SK-N-SH (cell line): ENCODE measurements at regions not wholly inside any gene's neighbourhood (a gene's known extent, or its start where the extent isn't known, plus 50 kb on each side); places are given as distances from the start of the nearest gene placed in this dataset.

Experiments used
- CTCF ChIA-PET: fragments of 300-600, 350-600 bp; formaldehyde crosslinking; extraction: SDS; loops from one replicate; lab custom pipeline; 2021; lab: Yijun Ruan, JAX
- POLR2A ChIA-PET: fragments of 350-600 bp; sonication (Branson Sonifier 250); formaldehyde crosslinking; extraction: SDS; loops from one replicate; lab custom pipeline; 2020; ENCODE audit warnings: antibody characterized with exemption, inconsistent platforms; lab: Yijun Ruan, JAX
- DNase-seq: peaks from one replicate; pipeline ENCODE4 v3.0.0; 2012
- H2AFZ ChIP-seq: fragments of 200-600 bp; sonication (generic); 2 replicates; pipeline ENCODE4 v1.8.1; 2016; ENCODE audit warnings: antibody characterized with exemption, mild to moderate bottlenecking, low read depth
- H3F3A ChIP-seq: fragments of 200-600 bp; sonication (generic); replicated peaks from 2 replicates; pipeline ENCODE3; 2016; ENCODE audit warnings: antibody characterized with exemption, mild to moderate bottlenecking; ENCODE audit not compliant: insufficient read depth
- H3K27ac ChIP-seq, 2 experiments: fragments of 200-500 bp in 1 of 2; fragments of 200-600 bp in 1 of 2; sonication (Bioruptor generic) in 1 of 2; sonication (generic), shearing (Covaris generic) in 1 of 2; 2 replicates each; pipeline versions ENCODE4 v1.5.1 to v1.6.1; 2014 to 2016; ENCODE audit warnings: low read depth in 2 of 2, inconsistent platforms in 1 of 2, low read length in 1 of 2, mild to moderate bottlenecking in 1 of 2, mixed read lengths in 1 of 2
- H3K27me3 ChIP-seq: fragments of 200-600 bp; sonication (generic), shearing (Covaris generic); 2 replicates; pipeline ENCODE4 v1.6.1; 2016; ENCODE audit warnings: mixed run types; ENCODE audit not compliant: insufficient read depth
- H3K36me3 ChIP-seq, 2 experiments: fragments of 200-500 bp in 1 of 2; fragments of 200-600 bp in 1 of 2; sonication (Bioruptor generic) in 1 of 2; sonication (generic) in 1 of 2; replicated peaks in 1 of 2; 2 replicates each; pipeline versions ENCODE3 to v1.5.1; 2014 to 2016; ENCODE audit warnings: low read length in 1 of 2, mild to moderate bottlenecking in 1 of 2; ENCODE audit not compliant: insufficient read depth in 2 of 2, control insufficient read depth in 1 of 2
- H3K4me1 ChIP-seq, 2 experiments: fragments of 200-500 bp in 1 of 2; fragments of 200-600 bp in 1 of 2; sonication (Bioruptor generic) in 1 of 2; sonication (generic), shearing (Covaris generic) in 1 of 2; 2 replicates each; pipeline versions ENCODE4 v1.5.1 to v1.6.1; 2014 to 2016; ENCODE audit warnings: low read depth in 1 of 2, low read length in 1 of 2, mixed run types in 1 of 2; ENCODE audit not compliant: insufficient read depth in 2 of 2, control insufficient read depth in 1 of 2
- H3K4me2 ChIP-seq: fragments of 200-600 bp; sonication (generic), shearing (Covaris generic); 2 replicates; pipeline ENCODE4 v1.6.1; 2017; ENCODE audit warnings: mixed run types
- H3K4me3 ChIP-seq, 2 experiments: fragments of 200-500 bp in 1 of 2; fragments of 200-600 bp in 1 of 2; sonication (Bioruptor generic) in 1 of 2; sonication (generic), shearing (Covaris generic) in 1 of 2; 2 replicates each; pipeline versions ENCODE4 v1.5.1 to v1.8.1; 2014 to 2016; ENCODE audit warnings: low read depth in 2 of 2, inconsistent platforms in 1 of 2, low read length in 1 of 2, mild to moderate bottlenecking in 1 of 2, mixed read lengths in 1 of 2, moderate library complexity in 1 of 2
- H3K79me2 ChIP-seq: fragments of 200-600 bp; sonication (generic); 2 replicates; pipeline ENCODE4 v1.8.1; 2017; ENCODE audit warnings: mild to moderate bottlenecking; ENCODE audit not compliant: insufficient read depth
- H3K9ac ChIP-seq: fragments of 200-600 bp; sonication (generic); 2 replicates; pipeline ENCODE4 v1.6.1; 2017; ENCODE audit warnings: mixed run types
- H3K9me2 ChIP-seq: fragments of 200-600 bp; sonication (generic); 2 replicates; pipeline ENCODE4 v1.6.1; 2017; ENCODE audit warnings: mixed run types
- H3K9me3 ChIP-seq: fragments of 200-600 bp; sonication (generic); 2 replicates; pipeline ENCODE4 v1.6.1; 2017; ENCODE audit warnings: mixed run types, mild to moderate bottlenecking, moderate library complexity
- H4K20me1 ChIP-seq: fragments of 200-600 bp; sonication (generic); 2 replicates; pipeline ENCODE4 v1.6.1; 2017; ENCODE audit warnings: mild to moderate bottlenecking, mixed run types; ENCODE audit not compliant: insufficient read depth
- ELF1 ChIP-seq: IDR thresholded peaks from 2 replicates; pipeline ENCODE4 v1.4.0; 2012
- EZH2phosphoT487 ChIP-seq: fragments of 200-600 bp; sonication (generic); IDR thresholded peaks from 2 replicates; pipeline ENCODE4 v1.6.1; 2017; ENCODE audit warnings: low read depth, mixed run types, mild to moderate bottlenecking, antibody characterized with exemption, moderate library complexity, borderline replicate concordance
- FOSL2 ChIP-seq: IDR thresholded peaks from 2 replicates; pipeline ENCODE4 v1.4.0; 2012; ENCODE audit warnings: low read depth, mild to moderate bottlenecking, moderate library complexity, borderline replicate concordance
- GATA2 ChIP-seq: sonication (generic); formaldehyde crosslinking; IDR thresholded peaks from 2 replicates; pipeline ENCODE4 v1.5.0; 2020; ENCODE audit warnings: mild to moderate bottlenecking, missing genetic modification reagents
- MEF2A ChIP-seq: IDR thresholded peaks from 2 replicates; pipeline ENCODE4 v1.4.0; 2012; ENCODE audit warnings: low read depth, borderline replicate concordance
- MXI1 ChIP-seq: IDR thresholded peaks from 2 replicates; pipeline ENCODE4 v1.6.1; 2012; ENCODE audit warnings: mild to moderate bottlenecking, low read depth, low read length, improper control_type of control experiment
- TCF12 ChIP-seq: IDR thresholded peaks from 2 replicates; pipeline ENCODE4 v1.4.0; 2012
- YY1 ChIP-seq: IDR thresholded peaks from 2 replicates; pipeline ENCODE4 v1.4.0; 2012; ENCODE audit warnings: low read depth, mild to moderate bottlenecking
- WGBS: methylation state at CpG from one replicate; pipeline ENCODE4 v1.1.6; 2017; ENCODE audit warnings: low lambda C conversion rate; 5-methylcytosine and 5-hydroxymethylcytosine counted together
- TF ChIP-seq, protein P1 (sequence below): fragments of 150-350 bp; IDR thresholded peaks from 2 replicates; pipeline ENCODE4 v1.6.1; 2017; ENCODE audit warnings: antibody characterized with exemption, low read length, low read depth, borderline replicate concordance
- TF ChIP-seq, protein P2 (sequence below): IDR thresholded peaks from 2 replicates; pipeline ENCODE4 v1.6.1; 2012; ENCODE audit warnings: mild to moderate bottlenecking, low read depth, low read length, moderate library complexity
- TF ChIP-seq, protein P3 (sequence below): IDR thresholded peaks from 2 replicates; pipeline ENCODE4; 2012

DNA sequence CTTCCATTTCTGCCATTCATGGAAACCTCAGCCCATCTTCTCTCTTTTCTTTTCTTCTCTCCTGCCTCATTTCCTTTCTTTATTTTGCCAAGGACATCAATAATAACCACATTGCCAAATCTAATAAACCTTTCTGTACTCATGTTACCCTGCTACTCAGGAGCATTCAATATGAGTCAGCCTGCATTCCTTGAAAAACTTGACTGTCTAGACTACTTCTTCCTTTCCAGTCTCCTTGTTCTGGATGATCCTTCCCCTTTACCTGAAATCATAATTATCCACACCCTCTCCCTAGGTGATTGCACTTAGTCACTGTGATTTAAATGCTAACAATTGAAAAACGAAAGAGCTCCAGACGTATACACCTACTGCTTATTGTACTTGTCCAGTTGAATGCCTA lies 253.2 kb upstream of the CENPE start:
- no peaks in the 10 kb centered on the region for H3K27me3 ChIP-seq
- no peaks in the 10 kb centered on the region for H4K20me1 ChIP-seq
- no peaks in the 10 kb centered on the region for H3K4me1 ChIP-seq
- ChIA-PET POLR2A (no interaction called here), CTCF (no interaction called here)
- no peak for DNase-seq
- no peaks in the 10 kb centered on the region for H3K79me2 ChIP-seq
- no peak overlapping the region for H3K9ac ChIP-seq
- WGBS = 2% methylated on average over 2 of the region's 2 CpGs
- H3K9me2 ChIP-seq = no peaks in the 10 kb centered on the region
- no peaks in the 10 kb centered on the region for H3F3A ChIP-seq
- no peak for TF ChIP-seq FOSL2
- TF ChIP-seq, protein P1, sequence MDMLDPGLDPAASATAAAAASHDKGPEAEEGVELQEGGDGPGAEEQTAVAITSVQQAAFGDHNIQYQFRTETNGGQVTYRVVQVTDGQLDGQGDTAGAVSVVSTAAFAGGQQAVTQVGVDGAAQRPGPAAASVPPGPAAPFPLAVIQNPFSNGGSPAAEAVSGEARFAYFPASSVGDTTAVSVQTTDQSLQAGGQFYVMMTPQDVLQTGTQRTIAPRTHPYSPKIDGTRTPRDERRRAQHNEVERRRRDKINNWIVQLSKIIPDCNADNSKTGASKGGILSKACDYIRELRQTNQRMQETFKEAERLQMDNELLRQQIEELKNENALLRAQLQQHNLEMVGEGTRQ = no peak
- TF ChIP-seq MEF2A = no peak
- TF ChIP-seq EZH2phosphoT487 = no peak
- TF ChIP-seq, protein P2, sequence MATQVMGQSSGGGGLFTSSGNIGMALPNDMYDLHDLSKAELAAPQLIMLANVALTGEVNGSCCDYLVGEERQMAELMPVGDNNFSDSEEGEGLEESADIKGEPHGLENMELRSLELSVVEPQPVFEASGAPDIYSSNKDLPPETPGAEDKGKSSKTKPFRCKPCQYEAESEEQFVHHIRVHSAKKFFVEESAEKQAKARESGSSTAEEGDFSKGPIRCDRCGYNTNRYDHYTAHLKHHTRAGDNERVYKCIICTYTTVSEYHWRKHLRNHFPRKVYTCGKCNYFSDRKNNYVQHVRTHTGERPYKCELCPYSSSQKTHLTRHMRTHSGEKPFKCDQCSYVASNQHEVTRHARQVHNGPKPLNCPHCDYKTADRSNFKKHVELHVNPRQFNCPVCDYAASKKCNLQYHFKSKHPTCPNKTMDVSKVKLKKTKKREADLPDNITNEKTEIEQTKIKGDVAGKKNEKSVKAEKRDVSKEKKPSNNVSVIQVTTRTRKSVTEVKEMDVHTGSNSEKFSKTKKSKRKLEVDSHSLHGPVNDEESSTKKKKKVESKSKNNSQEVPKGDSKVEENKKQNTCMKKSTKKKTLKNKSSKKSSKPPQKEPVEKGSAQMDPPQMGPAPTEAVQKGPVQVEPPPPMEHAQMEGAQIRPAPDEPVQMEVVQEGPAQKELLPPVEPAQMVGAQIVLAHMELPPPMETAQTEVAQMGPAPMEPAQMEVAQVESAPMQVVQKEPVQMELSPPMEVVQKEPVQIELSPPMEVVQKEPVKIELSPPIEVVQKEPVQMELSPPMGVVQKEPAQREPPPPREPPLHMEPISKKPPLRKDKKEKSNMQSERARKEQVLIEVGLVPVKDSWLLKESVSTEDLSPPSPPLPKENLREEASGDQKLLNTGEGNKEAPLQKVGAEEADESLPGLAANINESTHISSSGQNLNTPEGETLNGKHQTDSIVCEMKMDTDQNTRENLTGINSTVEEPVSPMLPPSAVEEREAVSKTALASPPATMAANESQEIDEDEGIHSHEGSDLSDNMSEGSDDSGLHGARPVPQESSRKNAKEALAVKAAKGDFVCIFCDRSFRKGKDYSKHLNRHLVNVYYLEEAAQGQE = no peak
- TF ChIP-seq, protein P3, sequence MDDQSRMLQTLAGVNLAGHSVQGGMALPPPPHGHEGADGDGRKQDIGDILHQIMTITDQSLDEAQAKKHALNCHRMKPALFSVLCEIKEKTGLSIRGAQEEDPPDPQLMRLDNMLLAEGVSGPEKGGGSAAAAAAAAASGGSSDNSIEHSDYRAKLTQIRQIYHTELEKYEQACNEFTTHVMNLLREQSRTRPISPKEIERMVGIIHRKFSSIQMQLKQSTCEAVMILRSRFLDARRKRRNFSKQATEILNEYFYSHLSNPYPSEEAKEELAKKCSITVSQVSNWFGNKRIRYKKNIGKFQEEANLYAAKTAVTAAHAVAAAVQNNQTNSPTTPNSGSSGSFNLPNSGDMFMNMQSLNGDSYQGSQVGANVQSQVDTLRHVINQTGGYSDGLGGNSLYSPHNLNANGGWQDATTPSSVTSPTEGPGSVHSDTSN = no peak
- TF ChIP-seq TCF12 = no peak
- TF ChIP-seq YY1 = no peak
- no peak for TF ChIP-seq MXI1
- TF ChIP-seq ELF1 = no peak
- no peak for TF ChIP-seq GATA2 (CRISPR knock-in tag)
- no peak overlapping the region for H3K27ac ChIP-seq
- H3K9me3 ChIP-seq = 0 out of 2 replicates have a peak, but pooled peaks cover 4% of the 10 kb centered on the region
- H3K4me2 ChIP-seq = no peak overlapping the region
- H3K4me3 ChIP-seq = no peak overlapping the region
- H2AFZ ChIP-seq = no peak overlapping the region
- no peaks in the 10 kb centered on the region for H3K36me3 ChIP-seq

DNA sequence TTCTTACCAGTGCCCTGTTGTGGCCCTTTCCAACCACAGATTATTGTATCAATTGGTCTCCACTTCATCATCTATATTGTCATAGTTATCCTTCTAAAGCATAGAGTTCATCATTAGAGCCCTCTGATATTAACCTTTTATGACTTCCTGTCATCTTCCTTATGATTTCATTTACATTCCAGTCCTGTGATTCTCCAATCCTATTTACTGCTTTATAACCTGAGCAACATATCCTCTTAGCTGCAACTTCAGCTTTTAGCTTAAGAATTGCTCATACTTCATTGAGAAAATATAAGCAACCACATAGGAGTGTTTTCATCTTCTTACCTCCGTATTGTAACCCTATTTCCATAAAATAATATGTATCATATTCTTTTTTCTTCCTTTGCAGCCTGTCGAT lies 252.6 kb upstream of the CENPE start:
- no peak for TF ChIP-seq GATA2 (CRISPR knock-in tag)
- ChIA-PET CTCF (no interaction called here), POLR2A (no interaction called here)
- no peaks in the 10 kb centered on the region for H3F3A ChIP-seq
- H3K4me2 ChIP-seq = no peak overlapping the region
- DNase-seq = no peak
- H3K4me1 ChIP-seq = no peaks in the 10 kb centered on the region
- WGBS = 21% methylated on average over 2 of the region's 2 CpGs
- H4K20me1 ChIP-seq = no peaks in the 10 kb centered on the region
- H3K27me3 ChIP-seq = no peaks in the 10 kb centered on the region
- no peak overlapping the region for H2AFZ ChIP-seq
- H3K9ac ChIP-seq = no peak overlapping the region
- H3K36me3 ChIP-seq = no peaks in the 10 kb centered on the region
- no peak overlapping the region for H3K4me3 ChIP-seq
- H3K9me3 ChIP-seq = 0 out of 2 replicates have a peak, but pooled peaks cover 4% of the 10 kb centered on the region
- H3K27ac ChIP-seq = no peak overlapping the region
- H3K9me2 ChIP-seq = no peaks in the 10 kb centered on the region
- H3K79me2 ChIP-seq = no peaks in the 10 kb centered on the region
